ENCODE measurements at regions not wholly inside any gene's neighbourhood (a gene's known extent, or its start where the extent isn't known, plus 50 kb on each side); places are given as distances from the start of the nearest gene placed in this dataset.

DNA sequence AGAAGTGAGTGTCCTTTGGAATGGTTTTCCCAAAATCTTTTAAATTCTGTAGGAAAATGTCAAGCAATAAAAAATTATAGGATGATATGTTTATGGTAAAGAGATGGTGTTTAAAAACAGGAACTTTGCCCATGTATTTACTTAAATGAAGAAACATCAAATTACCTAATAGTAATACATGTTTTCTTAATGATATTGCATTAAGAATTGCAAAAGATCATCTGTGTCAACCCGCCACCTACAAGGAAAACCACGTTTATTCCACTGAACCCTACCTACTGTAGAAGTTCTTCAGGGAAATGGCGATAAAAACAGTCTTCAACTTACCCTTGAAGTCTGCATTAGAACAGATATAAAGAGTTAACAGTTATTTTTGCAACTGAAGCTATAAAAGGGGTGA, 67.2 kb upstream of the NDP start:
- no peak for DNase-seq

DNA sequence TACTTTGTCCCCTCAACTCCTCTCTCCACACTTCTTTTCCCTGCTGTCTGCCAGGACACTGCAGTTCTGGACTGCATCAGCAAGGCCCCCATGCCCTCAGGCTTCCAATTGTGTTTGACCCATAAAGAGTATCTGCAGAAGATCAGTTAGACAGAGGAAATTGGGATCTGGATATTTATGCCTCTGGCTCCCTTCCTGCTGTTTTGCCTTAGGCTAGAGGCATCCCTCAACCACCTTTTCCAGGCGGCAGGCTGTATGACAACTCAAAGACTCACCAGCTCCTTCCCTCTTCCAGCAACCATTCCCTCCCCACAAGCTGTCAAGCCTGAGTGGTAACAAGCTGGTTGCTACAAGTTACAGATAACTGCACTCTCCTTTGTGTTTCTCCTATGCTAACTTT, 66.4 kb upstream of the NDP start:
- no peak for DNase-seq

DNA sequence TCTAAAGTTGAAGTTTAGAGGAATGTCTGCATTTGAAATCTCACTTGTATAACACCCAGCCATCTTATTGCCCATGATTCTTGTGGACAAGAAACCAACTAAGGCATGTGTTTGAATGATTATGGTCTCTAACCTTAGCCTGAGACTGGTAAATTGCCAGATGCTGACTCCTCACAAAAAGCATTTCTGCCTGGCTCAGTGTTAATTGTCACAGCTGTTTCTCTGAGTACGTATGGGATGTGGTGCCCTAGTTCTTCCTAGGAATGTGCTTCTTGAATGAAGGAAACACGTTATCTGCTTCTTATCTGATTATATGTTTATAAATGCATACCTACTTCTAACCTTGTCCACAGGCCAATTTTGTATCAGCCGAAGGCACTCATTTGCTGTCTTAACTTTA, 63.1 kb upstream of the NDP start:
- DNase-seq: no peak

DNA sequence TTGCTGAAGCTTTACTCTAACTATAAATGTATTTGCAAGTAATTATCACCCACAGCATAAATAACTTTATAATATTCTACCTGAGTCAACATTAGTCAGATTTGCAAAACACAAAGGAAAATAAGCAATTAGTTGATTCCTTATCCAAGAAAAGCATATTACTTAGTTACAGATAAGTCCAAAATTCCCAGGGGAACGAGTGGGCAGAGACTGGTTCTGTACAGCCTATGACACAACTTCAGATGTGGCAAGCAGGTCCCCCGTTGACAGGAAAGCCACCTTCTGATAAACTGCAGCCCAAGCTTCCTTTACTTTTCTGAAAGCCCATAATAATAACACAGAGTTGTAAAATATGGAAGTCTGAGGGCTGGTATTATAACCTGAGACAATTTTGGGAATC, 62.4 kb upstream of the NDP start:
- DNase-seq: no peak

DNA sequence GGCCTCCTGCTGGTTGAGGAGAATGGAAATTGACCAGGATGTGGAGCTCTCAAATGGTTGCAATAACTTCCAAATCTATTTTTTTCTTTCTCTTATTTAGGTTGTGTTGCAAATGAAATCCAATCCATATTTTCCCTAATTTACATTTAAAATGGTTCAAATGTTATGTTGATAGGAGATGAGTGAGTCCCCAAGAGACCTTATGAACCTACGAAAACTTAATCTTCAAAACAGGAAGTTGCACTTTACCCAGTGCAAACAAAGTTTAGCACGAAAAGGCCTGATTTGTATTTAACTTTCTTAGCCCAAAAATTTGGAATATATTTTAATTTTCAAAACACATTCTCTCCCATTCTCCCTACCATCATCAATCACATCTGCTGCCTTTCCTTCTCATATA, 59.3 kb upstream of the NDP start:
- DNase-seq: no peak

DNA sequence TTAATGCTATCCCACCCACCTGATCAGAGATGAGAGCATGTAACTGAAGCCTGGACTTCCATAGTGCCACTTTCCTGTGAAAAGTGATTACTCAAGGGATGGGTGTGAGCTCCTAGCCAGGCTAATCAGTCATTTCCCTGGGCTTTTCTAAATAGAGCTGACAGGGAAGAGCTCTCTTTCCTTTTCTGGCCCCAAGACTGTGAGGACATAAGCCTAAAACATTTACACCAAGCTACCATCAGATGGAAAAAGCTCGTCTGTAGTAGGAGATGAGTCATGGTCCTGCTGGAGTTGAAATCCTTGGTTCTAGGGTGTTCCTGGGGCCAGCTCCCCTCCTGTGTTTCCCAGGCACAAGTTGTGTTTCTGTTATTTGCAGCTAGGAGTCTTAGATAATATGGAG, 52.4 kb upstream of the NDP start:
- no peak for DNase-seq

All from DMS79 (cell line).